ENCODE measurements at regions not wholly inside any gene's neighbourhood (a gene's known extent, or its start where the extent isn't known, plus 50 kb on each side); places are given as distances from the start of the nearest gene placed in this dataset.
"Not testable (repeated sequence)": the region's sequence is repeated elsewhere in the genome, so short reads cannot be mapped to it uniquely, and the experiment has no call there.

- no peak for DNase-seq
Observed at GRCh38 chr4:114306946-114307345, 291.7 kb upstream of the UGT8 start.

- no peak for DNase-seq
Observed at GRCh38 chr4:114310296-114310925, 288.2 kb upstream of the UGT8 start.

- DNase-seq, result no peak
Observed at GRCh38 chr4:114311787-114312186, 286.8 kb upstream of the UGT8 start.

- no peak for DNase-seq
Observed at GRCh38 chr4:114312338-114312737, 286.3 kb upstream of the UGT8 start.

- DNase-seq, result no peak
Observed at GRCh38 chr4:114316789-114317188, 281.8 kb upstream of the UGT8 start.

- DNase-seq, result no peak
Observed at GRCh38 chr4:114317564-114317963, 281.0 kb upstream of the UGT8 start.

GRCh38 chr4:114318309-114318708, 280.3 kb upstream of the UGT8 start:
- DNase-seq, result no peak

GRCh38 chr4:114320126-114320525, 278.5 kb upstream of the UGT8 start:
- no peak for DNase-seq

- DNase-seq, result no peak
Observed at GRCh38 chr4:114321366-114321765, 277.2 kb upstream of the UGT8 start.

GRCh38 chr4:114323841-114324240, 274.8 kb upstream of the UGT8 start:
- DNase-seq, result no peak

GRCh38 chr4:114326358-114326757, 272.2 kb upstream of the UGT8 start:
- DNase-seq, result no peak

- no peak for DNase-seq
Observed at GRCh38 chr4:114332119-114332518, 266.5 kb upstream of the UGT8 start.

GRCh38 chr4:114334363-114334762, 264.2 kb upstream of the UGT8 start:
- DNase-seq, result not testable (repeated sequence)

- no peak for DNase-seq
Observed at GRCh38 chr4:114334884-114335330, 263.7 kb upstream of the UGT8 start.

- DNase-seq, result no peak
Observed at GRCh38 chr4:114335339-114335738, 263.3 kb upstream of the UGT8 start.

- DNase-seq, result no peak
Observed at GRCh38 chr4:114343015-114343414, 255.6 kb upstream of the UGT8 start.

GRCh38 chr4:114349543-114350175, 248.9 kb upstream of the UGT8 start:
- no peak for DNase-seq

GRCh38 chr4:114358901-114359300, 239.7 kb upstream of the UGT8 start:
- DNase-seq, result no peak

- DNase-seq, result no peak
Observed at GRCh38 chr4:114361249-114361648, 237.4 kb upstream of the UGT8 start.

- DNase-seq, result no peak
Observed at GRCh38 chr4:114364857-114365256, 233.8 kb upstream of the UGT8 start.

- DNase-seq, result no peak
Observed at GRCh38 chr4:114365591-114365990, 233.0 kb upstream of the UGT8 start.

GRCh38 chr4:114366368-114366767, 232.2 kb upstream of the UGT8 start:
- no peak for DNase-seq

- no peak for DNase-seq
Observed at GRCh38 chr4:114368751-114369150, 229.9 kb upstream of the UGT8 start.

- DNase-seq, result no peak
Observed at GRCh38 chr4:114373508-114373907, 225.1 kb upstream of the UGT8 start.

GRCh38 chr4:114378305-114378903, 220.2 kb upstream of the UGT8 start:
- no peak for DNase-seq
